ENCODE measurements at regions not wholly inside any gene's neighbourhood (a gene's known extent, or its start where the extent isn't known, plus 50 kb on each side); places are given as distances from the start of the nearest gene placed in this dataset.

DNA sequence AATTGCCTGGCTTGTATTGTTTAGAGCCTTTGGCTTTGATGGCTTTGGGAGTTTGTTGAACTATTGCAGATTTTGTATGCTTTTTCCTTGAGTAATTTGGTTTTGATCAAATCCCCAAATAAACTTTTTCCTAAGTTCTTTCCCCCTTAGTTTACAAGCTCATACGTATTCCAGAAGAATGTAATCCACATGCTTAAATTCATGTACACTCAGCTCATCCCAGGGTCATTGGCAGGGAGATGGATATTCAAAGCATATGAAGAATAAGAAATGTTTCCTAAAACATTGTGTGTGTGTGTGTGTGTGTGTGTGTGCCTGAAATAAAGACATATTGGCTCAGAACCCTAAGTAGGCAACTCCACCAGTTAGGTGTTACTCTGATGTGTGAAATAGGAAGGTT is 89.4 kb downstream of the TMEM30B start:
- no peak overlapping the region for H2BK5ac ChIP-seq (ENCODE audit: low read depth, low read length)

More for the DNA sequence above, 89.4 kb downstream of the TMEM30B start:
- H3K27me3 ChIP-seq (replicated peaks in 1 of 4; ENCODE audit: control insufficient read depth in 3 of 4, extremely low read depth in 1 of 4, insufficient read depth in 3 of 4, low read length in 3 of 4) = no peaks in the 10 kb centered on the region
- no peak for DNase-seq (ENCODE audit: low read depth in 1 of 2, low spot score in 2 of 2)
- CTCF ChIA-PET (ENCODE audit: partially characterized antibody) = interaction anchor here (0.7 to 1.4 kb wide), 4 partner anchors 8 to 427 kb away, joined by 3 to 4 read pairs (median 3); no protein-coding TSS in a partner anchor
- no peak overlapping the region for H4K5ac ChIP-seq (ENCODE audit: insufficient read length, low read depth, low read length)
- FAIRE-seq = no peak
- H3K18ac ChIP-seq (ENCODE audit: extremely low read depth, low read length) = no peak overlapping the region
- 88% methylated on average over 1 of the region's 1 CpG; no CpG with 5 or more reads in 1 of the 2 experiments for WGBS, 2 experiments (ENCODE audit: extremely low coverage in 1 of 2, insufficient coverage in 1 of 2, insufficient read length in 1 of 2, insufficient replicate concordance in 2 of 2, low coverage in 1 of 2, low lambda C conversion rate in 2 of 2, missing lambda C conversion rate in 1 of 2)
- H3K4me3 ChIP-seq (ENCODE audit: extremely low read depth in 1 of 4, insufficient read depth in 2 of 4, low read depth in 3 of 4, low read length in 4 of 4) = no peak overlapping the region
- H3K56ac ChIP-seq (replicated peaks; ENCODE audit: insufficient read length, low read depth, low read length) = no peak overlapping the region
- no peaks in the 10 kb centered on the region for H4K20me1 ChIP-seq (replicated peaks in 1 of 2; ENCODE audit: control insufficient read depth in 1 of 2, insufficient read depth in 2 of 2, low read length in 2 of 2)
- no peak overlapping the region for H2AK5ac ChIP-seq (ENCODE audit: low read depth, low read length)
- POLR2A ChIA-PET (ENCODE audit: partially characterized antibody) = no interaction called here
- no peak overlapping the region for H2BK20ac ChIP-seq (ENCODE audit: low read length)
- H3K4ac ChIP-seq (replicated peaks; ENCODE audit: insufficient read length, low read depth, low read length) = no peak overlapping the region
- no peaks in the 10 kb centered on the region for H3K36me3 ChIP-seq (ENCODE audit: control insufficient read depth in 2 of 4, insufficient read depth in 4 of 4, low read length in 3 of 4)
- H3K23me2 ChIP-seq (ENCODE audit: low read depth, low read length) = no peaks in the 10 kb centered on the region
- no peak overlapping the region for H3K14ac ChIP-seq (ENCODE audit: insufficient read length)
- no peak overlapping the region for H2BK15ac ChIP-seq (ENCODE audit: low read length)
- H3K79me2 ChIP-seq (ENCODE audit: control insufficient read depth in 1 of 2, insufficient read depth in 2 of 2, low read length in 2 of 2) = no peaks in the 10 kb centered on the region
- no peak overlapping the region for H3K23ac ChIP-seq (ENCODE audit: insufficient read length)
- H3K27ac ChIP-seq (ENCODE audit: low read depth, low read length) = no peak overlapping the region
- no peak overlapping the region for H2BK120ac ChIP-seq (replicated peaks; ENCODE audit: low read depth, low read length)
- H3K9me3 ChIP-seq (ENCODE audit: insufficient read depth in 2 of 2, low read depth in 1 of 2, low read length in 1 of 2) = no peaks in the 10 kb centered on the region
- TF ChIP-seq SUZ12 (IDR thresholded peaks at IDR 0.05; ENCODE audit: low read length) = no peak
- no peak for TF ChIP-seq NANOG (IDR thresholded peaks at IDR 0.05; ENCODE audit: insufficient read depth, low read depth, low read length, poor library complexity, severe bottlenecking)
- TF ChIP-seq KDM4A (IDR thresholded peaks at IDR 0.05; ENCODE audit: low read depth, low read length, severe bottlenecking) = no peak
- TF ChIP-seq CHD1 (IDR thresholded peaks at IDR 0.05; ENCODE audit: low read depth, low read length) = no peak
- TF ChIP-seq RXRA (IDR thresholded peaks at IDR 0.05; ENCODE audit: insufficient read depth, low read depth, low read length) = no peak
- no peak overlapping the region for H4K91ac ChIP-seq (replicated peaks; ENCODE audit: insufficient read length, low read length)
- H3K79me1 ChIP-seq (ENCODE audit: low read depth, low read length) = no peaks in the 10 kb centered on the region
- no peak overlapping the region for H2BK12ac ChIP-seq (ENCODE audit: low read depth, low read length)
- no peak overlapping the region for H2AFZ ChIP-seq (ENCODE audit: low read length)
- H3K9ac ChIP-seq (replicated peaks in 1 of 4; ENCODE audit: extremely low read depth in 1 of 4, low read depth in 3 of 4, low read length in 3 of 4) = no peak overlapping the region
- peaks cover 3 to 10% (median 3%) of the 10 kb centered on the region in 4 experiments; a peak in 4 of 7 replicates for H3K4me1 ChIP-seq (replicated peaks in 1 of 4; ENCODE audit: control insufficient read depth in 3 of 4, insufficient read depth in 4 of 4, low read length in 3 of 4)
- no peak overlapping the region for H3K4me2 ChIP-seq (ENCODE audit: insufficient read depth in 1 of 2, low read depth in 2 of 2, low read length in 2 of 2)
- no peak overlapping the region for H4K8ac ChIP-seq (ENCODE audit: extremely low read depth, insufficient read depth, low read length)
